B cell (primary cell): ENCODE measurements at regions not wholly inside any gene's neighbourhood (a gene's known extent, or its start where the extent isn't known, plus 50 kb on each side); places are given as distances from the start of the nearest gene placed in this dataset.

Experiments
- CTCF ChIP-seq: fragments of 200-600 bp; IDR thresholded peaks from one replicate; pipeline ENCODE4 v1.8.0; 2022; ENCODE audit warnings: antibody characterized with exemption, mild to moderate bottlenecking
- EZH2 ChIP-seq: IDR thresholded peaks from 2 replicates; pipeline ENCODE4 v1.6.1; 2012; ENCODE audit warnings: borderline replicate concordance, low read depth, mild to moderate bottlenecking, moderate library complexity, low read length; ENCODE audit not compliant: insufficient read depth, poor library complexity, severe bottlenecking

DNA sequence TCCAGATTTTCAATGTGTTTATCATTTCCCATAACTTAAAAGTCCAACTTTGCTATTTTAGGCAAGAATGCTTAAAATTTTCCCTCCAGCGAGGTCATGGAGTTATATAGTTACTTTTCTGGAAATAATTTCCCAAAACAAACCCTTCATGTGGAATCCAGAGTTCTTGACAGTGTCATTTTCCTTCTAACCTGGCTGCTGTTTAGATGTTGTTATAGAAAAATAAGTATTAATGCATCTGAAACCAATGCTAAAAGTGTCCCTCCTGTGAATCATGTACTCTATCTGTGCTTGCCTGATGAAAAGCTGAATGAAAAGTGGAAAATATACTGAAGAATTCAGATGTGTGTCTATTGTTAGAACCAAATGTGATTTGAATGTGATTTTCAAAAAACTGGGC, 245.3 kb upstream of the HSF2 start:
- TF ChIP-seq CTCF (no peak), EZH2 (no peak)
